T47D (cell line): ENCODE measurements at regions not wholly inside any gene's neighbourhood (a gene's known extent, or its start where the extent isn't known, plus 50 kb on each side); places are given as distances from the start of the nearest gene placed in this dataset.
A peak's percentile ranks its signal among the peaks of the same experiment; 100 is the strongest.

Experiments used
- DNase-seq, 2 experiments: peaks; one replicate each; pipeline versions ENCODE4 v3.0.0 to v3.0.0-alpha.2; 2011 to 2012; ENCODE audit warnings: low read depth in 1 of 2, low spot score in 1 of 2
- JUND ChIP-seq: IDR thresholded peaks from 2 replicates; pipeline ENCODE4 v1.6.1; 2012; ENCODE audit warnings: low read depth
- in situ Hi-C: cut with HindIII; loops from 2 replicates; pipeline ENCODE4 v1.10.0; 2016; ENCODE audit warnings: low sequenced_read_pairs, low pct_unique_long_range_greater_than_20kb

DNA sequence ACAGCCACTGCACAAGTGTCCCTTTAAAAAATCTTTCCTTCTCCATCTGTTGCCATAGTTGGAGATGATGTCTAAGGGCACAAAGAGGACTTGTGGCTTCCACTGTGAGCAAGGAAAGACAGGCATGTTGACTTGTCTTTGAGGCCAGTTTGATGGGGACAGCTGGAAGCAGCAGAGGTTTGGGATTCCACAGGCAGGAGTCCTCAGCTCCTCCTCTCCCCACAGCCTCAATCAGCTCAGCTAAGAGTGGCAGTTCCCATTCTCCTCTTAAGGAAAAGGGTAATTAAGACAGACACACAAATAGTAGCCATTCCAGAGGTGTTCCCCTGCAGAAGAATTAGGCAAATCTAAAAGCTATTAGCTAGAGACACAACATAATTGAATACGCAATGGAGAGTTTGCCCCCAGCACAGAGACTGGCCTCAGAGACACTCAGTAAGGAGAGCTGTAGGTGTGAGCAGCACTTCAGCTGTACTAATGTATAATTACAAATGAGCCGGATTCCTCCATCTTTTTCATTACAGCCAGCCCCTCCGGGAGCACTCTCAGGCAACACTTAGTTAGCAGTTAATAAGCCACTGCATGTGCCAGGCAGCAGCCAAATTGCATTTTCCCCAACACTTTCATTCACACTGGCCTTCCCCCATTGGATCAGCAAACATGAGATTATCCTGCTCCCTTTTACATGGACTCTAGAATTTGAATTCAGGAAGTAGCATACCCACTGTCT is 434.0 kb downstream of the FOXO1 start:
- in situ Hi-C loops, result no loop called here
- DNase-seq, result no peak
- no peak for TF ChIP-seq JUND

- no peak for TF ChIP-seq JUND
- in situ Hi-C loops, result no loop called here
- DNase-seq, result no peak
Measured at GRCh38 chr13:40233731-40234195, 432.7 kb downstream of the FOXO1 start.

- DNase-seq, result no peak
- TF ChIP-seq JUND, result no peak
- in situ Hi-C loops, result no loop called here
Measured at GRCh38 chr13:40235160-40235796, 431.2 kb downstream of the FOXO1 start.

- no peak for TF ChIP-seq JUND
- DNase-seq, result no peak
- in situ Hi-C loops, result no loop called here
Measured at GRCh38 chr13:40236566-40237168, 429.8 kb downstream of the FOXO1 start.

- in situ Hi-C loops, result no loop called here
- no peak for DNase-seq
- no peak for TF ChIP-seq JUND
Measured at GRCh38 chr13:40238761-40239160, 427.7 kb downstream of the FOXO1 start.

DNA sequence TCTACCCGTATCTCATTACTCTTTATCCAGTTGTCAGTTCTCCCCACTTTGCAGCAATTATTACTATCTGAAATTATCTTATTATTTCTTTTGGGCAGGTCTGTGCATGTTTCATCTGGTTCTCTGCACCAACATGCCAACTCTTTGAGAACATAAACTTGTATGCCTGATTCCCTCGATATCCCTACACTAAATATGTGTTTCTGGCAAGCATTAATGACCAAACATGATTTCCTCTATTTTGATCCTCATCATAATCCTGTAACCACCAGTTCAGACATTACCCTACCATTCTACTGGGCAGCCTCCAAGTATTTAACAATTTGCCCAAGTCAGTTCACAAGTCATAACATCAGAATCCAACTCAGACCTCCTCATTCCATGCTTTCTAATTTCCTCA is 426.1 kb downstream of the FOXO1 start:
- TF ChIP-seq JUND, result no peak
- no peak for DNase-seq
- in situ Hi-C loops, result no loop called here

DNA sequence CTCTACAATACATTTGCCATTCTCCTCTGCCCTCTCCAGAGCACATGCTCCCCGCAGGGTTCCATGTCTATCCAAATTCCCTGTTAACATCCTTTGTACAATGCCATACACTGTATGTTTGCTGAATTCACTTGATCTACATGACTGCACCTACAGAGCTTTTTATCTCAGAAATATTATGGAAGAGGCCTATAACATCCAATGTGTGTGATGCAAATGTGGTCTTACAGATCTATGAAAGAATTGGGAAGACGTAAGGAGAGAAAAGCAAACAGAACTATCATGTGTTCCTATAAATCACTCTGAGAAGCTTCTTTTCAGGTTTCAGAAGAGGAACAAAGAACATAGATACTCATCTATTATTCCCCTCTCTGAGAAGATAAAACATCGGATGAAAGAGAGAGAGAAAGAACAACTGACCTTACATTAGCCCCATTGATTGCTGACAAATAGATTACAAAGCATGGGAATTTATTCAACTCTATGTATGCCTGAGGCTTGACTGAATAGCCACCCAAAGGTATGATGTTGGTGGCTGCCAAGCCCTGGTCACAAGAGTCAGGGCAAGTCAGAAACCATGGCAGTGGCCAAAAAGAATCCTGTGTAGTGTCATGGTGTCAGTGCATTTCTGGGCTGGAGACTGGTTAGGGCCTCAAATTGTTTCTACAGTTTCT is 425.2 kb downstream of the FOXO1 start:
- in situ Hi-C loops, result no loop called here
- no peak for DNase-seq

GRCh38 chr13:40243047-40243446 is 423.4 kb downstream of the FOXO1 start:
- DNase-seq, result no peak
- TF ChIP-seq JUND, result no peak
- in situ Hi-C loops, result no loop called here

More for the DNA sequence above, 425.2 kb downstream of the FOXO1 start:
- no peak for TF ChIP-seq JUND

- in situ Hi-C loops, result no loop called here
- TF ChIP-seq JUND, result no peak
- DNase-seq, result no peak
Measured at GRCh38 chr13:40243982-40244381, 422.5 kb downstream of the FOXO1 start.

- in situ Hi-C loops, result no loop called here
- DNase-seq, result no peak
- no peak for TF ChIP-seq JUND
Measured at GRCh38 chr13:40245567-40245966, 420.9 kb downstream of the FOXO1 start.

DNA sequence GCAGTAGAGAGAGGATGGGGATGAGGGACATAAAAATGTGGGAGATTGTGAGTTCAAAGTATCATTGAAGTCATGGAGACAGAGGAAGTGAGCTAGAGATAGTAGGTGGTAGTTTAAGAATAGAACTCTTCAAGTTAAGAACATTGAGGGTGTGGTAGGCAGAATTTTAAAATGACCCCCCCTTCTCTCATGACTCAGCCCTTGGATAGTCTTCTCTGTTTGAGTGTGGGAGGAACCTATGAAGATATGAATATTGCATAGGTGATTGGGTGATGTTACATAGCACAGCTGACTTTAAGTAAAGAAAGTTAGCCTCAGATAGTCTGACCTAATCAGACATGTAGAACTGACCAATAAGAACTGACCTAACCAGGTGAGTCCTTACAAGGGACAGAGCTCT is 418.6 kb downstream of the FOXO1 start:
- TF ChIP-seq JUND, result no peak
- in situ Hi-C loops, result no loop called here
- no peak for DNase-seq

DNA sequence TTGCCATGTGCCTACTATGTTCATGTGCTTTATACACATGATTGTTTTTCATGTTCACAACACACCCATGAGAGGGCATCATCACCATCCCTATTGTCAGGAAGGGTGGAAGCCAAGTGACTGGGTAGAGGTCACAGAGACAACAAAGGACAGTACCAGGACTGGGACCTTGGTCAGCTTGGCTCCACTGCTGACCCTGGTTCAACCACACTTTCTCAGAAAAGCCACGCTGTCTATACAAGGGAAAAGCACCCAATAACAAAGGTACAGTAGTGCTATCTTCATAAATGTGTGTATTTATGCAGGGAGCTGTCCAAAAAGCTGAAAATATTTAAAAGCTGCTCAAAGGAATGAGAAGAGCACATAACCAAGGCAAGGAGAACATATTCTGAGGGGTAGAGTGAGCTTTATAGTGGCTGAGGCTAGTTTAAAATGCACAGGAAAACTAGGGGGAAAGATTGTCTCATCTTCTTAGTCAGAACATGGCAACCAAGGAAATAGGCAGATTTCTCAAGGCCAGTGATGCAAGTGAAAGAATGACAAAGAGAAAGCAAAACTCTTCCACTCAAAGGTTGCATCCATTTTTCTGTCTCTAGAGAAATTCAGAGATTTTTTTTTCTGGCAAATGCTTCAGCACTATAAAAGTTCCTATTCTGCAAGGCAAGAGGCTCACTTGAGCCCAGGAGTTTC is 415.0 kb downstream of the FOXO1 start:
- in situ Hi-C loops, result no loop called here
- TF ChIP-seq JUND, result no peak
- peak in 1 of 2 experiments; percentile 9 for DNase-seq
